ENCODE measurements at regions not wholly inside any gene's neighbourhood (a gene's known extent, or its start where the extent isn't known, plus 50 kb on each side); places are given as distances from the start of the nearest gene placed in this dataset.

DNA sequence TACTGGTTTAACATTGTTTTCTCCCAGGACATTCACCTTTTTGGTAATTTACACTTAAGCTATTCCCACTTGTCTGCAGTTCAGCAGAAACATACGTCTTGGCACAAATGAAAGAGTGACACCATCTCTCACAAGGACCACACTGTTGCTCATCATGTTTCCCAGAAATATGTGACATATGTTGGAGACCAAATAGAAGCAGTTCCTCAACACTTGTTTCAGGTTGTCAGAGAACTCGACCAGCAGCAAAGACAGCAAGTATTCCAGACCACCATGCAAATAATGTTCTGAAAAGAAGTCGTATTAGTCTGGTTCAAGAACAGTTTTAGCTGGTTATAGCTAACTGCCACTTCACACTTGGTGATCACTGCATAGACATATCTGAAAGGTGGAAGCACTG, 81.3 kb upstream of the KLF6 start:
- intact Hi-C loops (cut with micrococcal nuclease): no loop called here
- WGBS (ENCODE audit: insufficient coverage, low coverage, missing lambda C conversion rate): 20% methylated on average over 3 of the region's 3 CpGs
- H3K4me2 ChIP-seq (ENCODE audit: insufficient read depth, low read length): no peak overlapping the region
- no peak overlapping the region for H3K27ac ChIP-seq (ENCODE audit: extremely low read depth, low read depth, low read length)
- no peak overlapping the region for H2AFZ ChIP-seq (ENCODE audit: low read depth, low read length)
- no peaks in the 10 kb centered on the region for H3K27me3 ChIP-seq (ENCODE audit: control insufficient read depth in 2 of 2, insufficient read depth in 2 of 2, low read length in 2 of 2)
- in situ Hi-C loops (cut with MboI): no loop called here
- ATAC-seq (no peak), FAIRE-seq (peak; percentile 63), DNase-seq (ENCODE audit: extremely low read depth in 1 of 4, low spot score in 3 of 4) (no peak)
- ChIA-PET CTCF (ENCODE audit: low intra/inter-chr PET ratio) (no interaction called here), POLR2A (interaction anchor here (0.6 to 1.9 kb wide), 4 partner anchors 11 to 23 kb away, joined by 3 to 11 read pairs (median 4); no protein-coding TSS in a partner anchor)
- peaks cover under 1 to 4% of the 10 kb centered on the region in 2 experiments; a peak in 3 of 5 replicates for H3K4me1 ChIP-seq (replicated peaks in 1 of 2; ENCODE audit: control insufficient read depth in 2 of 2, insufficient read depth in 2 of 2, low read length in 2 of 2)
- H3K79me2 ChIP-seq (ENCODE audit: control insufficient read depth, insufficient read depth, low read length): no peaks in the 10 kb centered on the region
- H3K9me3 ChIP-seq (replicated peaks; ENCODE audit: control insufficient read depth, insufficient read depth, low read depth, low read length): no peaks in the 10 kb centered on the region
- no peak overlapping the region for H3K9ac ChIP-seq (ENCODE audit: insufficient read depth in 1 of 2, low read depth in 2 of 2, low read length in 2 of 2)
- no TSS peak for BruUV-seq (replicated peaks)
- H3K4me3 ChIP-seq: no peak overlapping the region
- no peaks in the 10 kb centered on the region for H3K36me3 ChIP-seq (ENCODE audit: control insufficient read depth, insufficient read depth, low read length)
- no peaks in the 10 kb centered on the region for H3K9me1 ChIP-seq (ENCODE audit: control insufficient read depth, insufficient read depth, low read length)
- no peaks in the 10 kb centered on the region for H4K20me1 ChIP-seq (replicated peaks; ENCODE audit: control insufficient read depth, insufficient read depth, low read length)
- no peak for TF ChIP-seq BRF1 (IDR thresholded peaks at IDR 0.05; ENCODE audit: borderline replicate concordance, extremely low read depth, insufficient read length)
- TF ChIP-seq, protein P1, sequence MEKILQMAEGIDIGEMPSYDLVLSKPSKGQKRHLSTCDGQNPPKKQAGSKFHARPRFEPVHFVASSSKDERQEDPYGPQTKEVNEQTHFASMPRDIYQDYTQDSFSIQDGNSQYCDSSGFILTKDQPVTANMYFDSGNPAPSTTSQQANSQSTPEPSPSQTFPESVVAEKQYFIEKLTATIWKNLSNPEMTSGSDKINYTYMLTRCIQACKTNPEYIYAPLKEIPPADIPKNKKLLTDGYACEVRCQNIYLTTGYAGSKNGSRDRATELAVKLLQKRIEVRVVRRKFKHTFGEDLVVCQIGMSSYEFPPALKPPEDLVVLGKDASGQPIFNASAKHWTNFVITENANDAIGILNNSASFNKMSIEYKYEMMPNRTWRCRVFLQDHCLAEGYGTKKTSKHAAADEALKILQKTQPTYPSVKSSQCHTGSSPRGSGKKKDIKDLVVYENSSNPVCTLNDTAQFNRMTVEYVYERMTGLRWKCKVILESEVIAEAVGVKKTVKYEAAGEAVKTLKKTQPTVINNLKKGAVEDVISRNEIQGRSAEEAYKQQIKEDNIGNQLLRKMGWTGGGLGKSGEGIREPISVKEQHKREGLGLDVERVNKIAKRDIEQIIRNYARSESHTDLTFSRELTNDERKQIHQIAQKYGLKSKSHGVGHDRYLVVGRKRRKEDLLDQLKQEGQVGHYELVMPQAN (IDR thresholded peaks at IDR 0.05; ENCODE audit: borderline replicate concordance): no peak
- TF ChIP-seq NCOR1 (IDR thresholded peaks at IDR 0.05): no peak
- no peak for TF ChIP-seq MBD2 (IDR thresholded peaks at IDR 0.05; ENCODE audit: borderline replicate concordance, low read depth)
- no peak for TF ChIP-seq KDM4B (IDR thresholded peaks at IDR 0.05; ENCODE audit: borderline replicate concordance in 2 of 2, low read depth in 1 of 2)
- no peak for TF ChIP-seq MTA2 (IDR thresholded peaks at IDR 0.05; ENCODE audit: low read depth)
- no peak for TF ChIP-seq YY1 (IDR thresholded peaks at IDR 0.05; ENCODE audit: borderline replicate concordance in 1 of 3, control insufficient read depth in 1 of 3, extremely low read depth in 1 of 3, insufficient read depth in 3 of 3, insufficient read length in 1 of 3, insufficient replicate concordance in 2 of 3, low read depth in 1 of 3, low read length in 2 of 3)
- TF ChIP-seq MAFF (IDR thresholded peaks at IDR 0.05; ENCODE audit: low read length): no peak
- TF ChIP-seq, protein P2, sequence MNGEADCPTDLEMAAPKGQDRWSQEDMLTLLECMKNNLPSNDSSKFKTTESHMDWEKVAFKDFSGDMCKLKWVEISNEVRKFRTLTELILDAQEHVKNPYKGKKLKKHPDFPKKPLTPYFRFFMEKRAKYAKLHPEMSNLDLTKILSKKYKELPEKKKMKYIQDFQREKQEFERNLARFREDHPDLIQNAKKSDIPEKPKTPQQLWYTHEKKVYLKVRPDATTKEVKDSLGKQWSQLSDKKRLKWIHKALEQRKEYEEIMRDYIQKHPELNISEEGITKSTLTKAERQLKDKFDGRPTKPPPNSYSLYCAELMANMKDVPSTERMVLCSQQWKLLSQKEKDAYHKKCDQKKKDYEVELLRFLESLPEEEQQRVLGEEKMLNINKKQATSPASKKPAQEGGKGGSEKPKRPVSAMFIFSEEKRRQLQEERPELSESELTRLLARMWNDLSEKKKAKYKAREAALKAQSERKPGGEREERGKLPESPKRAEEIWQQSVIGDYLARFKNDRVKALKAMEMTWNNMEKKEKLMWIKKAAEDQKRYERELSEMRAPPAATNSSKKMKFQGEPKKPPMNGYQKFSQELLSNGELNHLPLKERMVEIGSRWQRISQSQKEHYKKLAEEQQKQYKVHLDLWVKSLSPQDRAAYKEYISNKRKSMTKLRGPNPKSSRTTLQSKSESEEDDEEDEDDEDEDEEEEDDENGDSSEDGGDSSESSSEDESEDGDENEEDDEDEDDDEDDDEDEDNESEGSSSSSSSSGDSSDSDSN (IDR thresholded peaks at IDR 0.05; ENCODE audit: borderline replicate concordance in 1 of 2, low read depth in 2 of 2, low read length in 2 of 2): no peak
- TF ChIP-seq MECOM (CRISPR knock-in tag; IDR thresholded peaks at IDR 0.05): no peak
- no peak for TF ChIP-seq ZNF23 (CRISPR knock-in tag; IDR thresholded peaks at IDR 0.05)
- no peak for TF ChIP-seq ZNF140 (CRISPR knock-in tag; IDR thresholded peaks at IDR 0.05)
- TF ChIP-seq GABPB1 (CRISPR knock-in tag; IDR thresholded peaks at IDR 0.05): no peak
- no peak for TF ChIP-seq CREB1 (IDR thresholded peaks at IDR 0.05)
- TF ChIP-seq CREB1 (CRISPR knock-in tag; IDR thresholded peaks at IDR 0.05): no peak
- TF ChIP-seq DPF2 (IDR thresholded peaks at IDR 0.05): no peak
- TF ChIP-seq, protein P3, sequence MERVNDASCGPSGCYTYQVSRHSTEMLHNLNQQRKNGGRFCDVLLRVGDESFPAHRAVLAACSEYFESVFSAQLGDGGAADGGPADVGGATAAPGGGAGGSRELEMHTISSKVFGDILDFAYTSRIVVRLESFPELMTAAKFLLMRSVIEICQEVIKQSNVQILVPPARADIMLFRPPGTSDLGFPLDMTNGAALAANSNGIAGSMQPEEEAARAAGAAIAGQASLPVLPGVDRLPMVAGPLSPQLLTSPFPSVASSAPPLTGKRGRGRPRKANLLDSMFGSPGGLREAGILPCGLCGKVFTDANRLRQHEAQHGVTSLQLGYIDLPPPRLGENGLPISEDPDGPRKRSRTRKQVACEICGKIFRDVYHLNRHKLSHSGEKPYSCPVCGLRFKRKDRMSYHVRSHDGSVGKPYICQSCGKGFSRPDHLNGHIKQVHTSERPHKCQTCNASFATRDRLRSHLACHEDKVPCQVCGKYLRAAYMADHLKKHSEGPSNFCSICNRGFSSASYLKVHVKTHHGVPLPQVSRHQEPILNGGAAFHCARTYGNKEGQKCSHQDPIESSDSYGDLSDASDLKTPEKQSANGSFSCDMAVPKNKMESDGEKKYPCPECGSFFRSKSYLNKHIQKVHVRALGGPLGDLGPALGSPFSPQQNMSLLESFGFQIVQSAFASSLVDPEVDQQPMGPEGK (CRISPR knock-in tag; IDR thresholded peaks at IDR 0.05; ENCODE audit: borderline replicate concordance): no peak
- TF ChIP-seq FUS (optimal IDR thresholded peaks at IDR 0.05; ENCODE audit: low read depth, low read length): no peak

Measured in K562 (cell line).